Retina (tissue), 1 donor: ENCODE measurements at regions not wholly inside any gene's neighbourhood (a gene's known extent, or its start where the extent isn't known, plus 50 kb on each side); places are given as distances from the start of the nearest gene placed in this dataset.
"Not testable (repeated sequence)": the region's sequence is repeated elsewhere in the genome, so short reads cannot be mapped to it uniquely, and the experiment has no call there.

Experiments
- DNase-seq: peaks from one replicate; pipeline ENCODE4 v3.0.0-alpha.2; 2016

GRCh38 chr14:106768972-106769700 is 1242.8 kb downstream of the TMEM121 start:
- DNase-seq, result not testable (repeated sequence)

GRCh38 chr14:106770158-106770672 is 1243.8 kb downstream of the TMEM121 start:
- DNase-seq, result not testable (repeated sequence)

- DNase-seq, result not testable (repeated sequence)
Observed at GRCh38 chr14:106774889-106775480, 1248.6 kb downstream of the TMEM121 start.

DNA sequence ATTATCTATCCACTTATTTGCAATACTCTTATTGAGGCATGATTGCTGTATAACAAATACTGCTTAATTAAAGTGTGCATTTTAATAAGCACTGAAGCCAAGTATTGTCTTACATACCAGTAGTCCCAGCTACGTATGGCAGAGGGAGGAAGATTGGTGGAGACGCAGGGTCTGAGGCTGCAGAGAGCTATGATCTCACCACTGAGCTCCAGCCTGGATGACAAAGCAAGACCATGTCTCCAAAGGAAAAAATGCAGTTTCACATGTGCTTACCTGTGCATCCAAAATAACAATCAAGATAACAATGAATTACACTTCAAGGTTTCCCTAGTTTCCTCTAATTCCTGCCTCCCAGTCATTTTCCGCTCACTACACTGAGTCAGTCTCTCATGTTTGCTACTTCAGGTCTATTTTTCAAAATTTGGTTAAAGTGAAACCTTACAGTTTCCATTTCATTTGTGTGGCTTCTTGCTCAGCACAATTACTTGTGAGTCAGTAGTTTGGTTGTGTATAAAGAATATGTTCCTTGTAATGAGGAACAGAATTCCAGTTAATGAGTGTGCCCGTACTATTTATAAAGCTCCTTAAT is 1250.1 kb downstream of the TMEM121 start:
- no peak for DNase-seq

DNA sequence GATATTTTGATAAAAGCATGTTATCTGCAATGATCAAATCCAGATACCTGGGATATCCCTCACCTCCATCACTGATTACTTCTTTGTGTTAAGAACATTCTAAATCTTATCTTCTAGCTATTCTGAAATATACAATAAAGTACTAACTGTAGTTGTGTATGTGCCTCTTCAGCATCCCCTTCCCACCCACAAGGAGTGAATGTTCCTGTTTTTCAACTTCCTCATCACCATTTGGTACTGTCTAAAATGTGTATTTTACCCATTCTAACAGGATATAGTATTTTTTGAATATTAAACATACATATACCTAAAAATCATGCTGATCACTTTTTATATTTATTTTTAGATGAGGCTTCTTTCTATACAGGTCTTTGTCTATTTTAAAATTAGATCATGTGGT is 1252.6 kb downstream of the TMEM121 start:
- no peak for DNase-seq

DNA sequence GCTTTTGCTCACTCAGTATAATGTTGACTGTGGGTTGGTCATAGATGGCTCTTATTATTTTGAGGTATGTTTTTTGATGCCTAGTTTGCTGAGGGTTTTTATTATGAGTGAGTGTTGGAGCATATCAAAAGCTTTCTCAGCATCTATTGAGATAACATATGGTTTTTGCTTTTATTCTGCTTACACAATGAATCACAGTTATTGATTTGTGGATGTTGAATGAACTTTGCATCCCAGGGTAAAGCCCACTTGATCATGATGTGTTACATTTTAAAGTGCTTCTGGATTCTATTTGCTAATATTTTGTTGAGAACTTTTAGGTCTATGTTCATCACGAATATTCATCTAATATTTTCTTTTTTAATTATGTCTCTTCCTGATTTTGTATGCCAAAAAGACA is 1260.3 kb downstream of the TMEM121 start:
- no peak for DNase-seq

DNA sequence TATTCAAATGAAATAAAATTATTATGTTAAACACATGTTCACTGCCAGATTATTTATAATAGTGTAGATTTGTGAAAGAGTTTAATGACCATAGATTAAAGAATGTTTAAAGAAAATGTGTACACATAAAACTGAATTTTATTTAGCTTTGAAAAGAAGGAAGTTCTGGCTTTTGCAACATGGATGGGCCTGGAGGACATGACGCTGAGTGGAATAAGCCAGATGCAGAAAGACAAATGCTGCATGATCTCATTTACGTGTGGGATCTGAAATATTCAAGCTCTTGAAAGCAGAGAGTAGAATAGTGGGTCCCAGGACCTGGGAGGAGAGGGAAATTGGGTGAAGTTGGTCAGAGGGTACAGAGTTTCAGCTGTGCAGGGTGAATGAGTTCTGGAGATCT is 1261.2 kb downstream of the TMEM121 start:
- no peak for DNase-seq

GRCh38 chr14:106788534-106788933 is 1262.2 kb downstream of the TMEM121 start:
- no peak for DNase-seq

GRCh38 chr14:106789318-106789717 is 1262.9 kb downstream of the TMEM121 start:
- DNase-seq, result no peak

DNA sequence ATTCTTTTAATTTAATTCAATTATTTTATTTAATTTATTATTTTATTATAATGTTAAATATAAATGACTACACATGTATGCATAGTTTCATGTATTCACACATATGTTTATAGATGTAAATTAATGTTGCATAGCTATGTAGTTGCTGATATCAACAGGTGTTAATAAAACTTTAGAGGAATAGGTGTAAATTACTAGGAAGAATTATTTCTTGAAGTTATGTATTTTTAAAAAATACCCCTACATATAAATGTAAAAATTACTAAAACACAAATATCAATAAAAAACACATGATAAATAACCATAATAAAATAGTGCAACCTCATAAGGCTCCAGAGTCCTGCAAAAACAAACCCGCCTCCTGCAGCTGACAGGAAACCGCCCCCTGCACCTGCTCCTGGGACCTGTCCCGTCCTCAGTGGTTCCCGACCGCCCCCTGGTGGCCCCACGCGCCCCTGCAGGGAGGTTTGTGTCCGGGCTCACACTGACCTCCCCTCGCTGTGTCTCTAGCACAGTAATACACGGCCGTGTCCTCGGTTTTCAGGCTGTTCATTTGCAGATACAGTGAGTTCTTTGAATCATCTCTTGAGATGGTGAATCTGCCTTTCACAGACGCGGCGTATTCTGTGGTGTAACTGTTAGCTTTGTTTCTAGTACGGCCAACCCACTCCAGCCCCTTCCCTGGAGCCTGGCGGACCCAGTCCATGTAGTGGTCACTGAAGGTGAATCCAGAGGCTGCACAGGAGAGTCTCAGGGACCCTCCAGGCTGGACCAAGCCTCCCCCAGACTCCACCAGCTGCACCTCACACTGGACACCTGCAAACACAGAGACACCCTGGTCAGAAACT is 1264.0 kb downstream of the TMEM121 start:
- no peak for DNase-seq

DNA sequence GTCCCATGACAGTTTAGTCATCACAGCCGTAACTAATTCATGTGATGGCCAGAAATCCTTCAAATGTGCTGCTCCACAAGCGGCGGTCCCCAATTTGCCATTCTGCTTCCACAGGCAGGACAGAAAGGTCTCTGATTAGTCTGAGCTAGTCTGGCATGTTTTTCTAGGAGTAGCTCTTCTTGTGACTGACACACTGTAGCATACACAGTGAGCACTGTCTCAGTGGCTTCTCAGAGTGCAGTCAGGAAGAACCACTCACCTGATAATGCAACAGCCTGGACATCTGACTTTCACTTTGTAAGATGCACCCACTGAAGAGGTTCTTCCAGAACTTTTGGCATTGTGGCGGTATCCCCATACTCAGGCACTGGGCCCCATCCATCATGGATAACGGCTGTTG is 1266.2 kb downstream of the TMEM121 start:
- DNase-seq, result no peak

DNA sequence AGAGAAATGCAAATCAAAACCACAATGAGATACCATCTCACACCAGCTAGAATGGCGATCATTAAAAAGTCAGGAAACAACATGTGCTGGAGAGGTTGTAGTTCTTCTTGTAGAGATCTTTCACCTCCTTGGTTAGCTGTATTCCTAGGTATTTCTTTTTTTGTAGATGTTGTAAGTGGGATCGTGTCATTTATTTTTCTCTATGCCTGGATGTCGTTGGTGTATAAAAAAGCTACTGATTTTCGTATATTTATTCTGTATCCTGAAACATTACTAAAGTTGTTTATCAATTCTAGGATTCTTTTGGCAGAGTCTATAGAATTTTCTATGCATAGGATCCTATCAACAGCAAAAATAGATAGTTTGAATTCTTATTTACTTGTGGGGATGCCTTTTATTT is 1271.8 kb downstream of the TMEM121 start:
- not testable (repeated sequence) for DNase-seq

DNA sequence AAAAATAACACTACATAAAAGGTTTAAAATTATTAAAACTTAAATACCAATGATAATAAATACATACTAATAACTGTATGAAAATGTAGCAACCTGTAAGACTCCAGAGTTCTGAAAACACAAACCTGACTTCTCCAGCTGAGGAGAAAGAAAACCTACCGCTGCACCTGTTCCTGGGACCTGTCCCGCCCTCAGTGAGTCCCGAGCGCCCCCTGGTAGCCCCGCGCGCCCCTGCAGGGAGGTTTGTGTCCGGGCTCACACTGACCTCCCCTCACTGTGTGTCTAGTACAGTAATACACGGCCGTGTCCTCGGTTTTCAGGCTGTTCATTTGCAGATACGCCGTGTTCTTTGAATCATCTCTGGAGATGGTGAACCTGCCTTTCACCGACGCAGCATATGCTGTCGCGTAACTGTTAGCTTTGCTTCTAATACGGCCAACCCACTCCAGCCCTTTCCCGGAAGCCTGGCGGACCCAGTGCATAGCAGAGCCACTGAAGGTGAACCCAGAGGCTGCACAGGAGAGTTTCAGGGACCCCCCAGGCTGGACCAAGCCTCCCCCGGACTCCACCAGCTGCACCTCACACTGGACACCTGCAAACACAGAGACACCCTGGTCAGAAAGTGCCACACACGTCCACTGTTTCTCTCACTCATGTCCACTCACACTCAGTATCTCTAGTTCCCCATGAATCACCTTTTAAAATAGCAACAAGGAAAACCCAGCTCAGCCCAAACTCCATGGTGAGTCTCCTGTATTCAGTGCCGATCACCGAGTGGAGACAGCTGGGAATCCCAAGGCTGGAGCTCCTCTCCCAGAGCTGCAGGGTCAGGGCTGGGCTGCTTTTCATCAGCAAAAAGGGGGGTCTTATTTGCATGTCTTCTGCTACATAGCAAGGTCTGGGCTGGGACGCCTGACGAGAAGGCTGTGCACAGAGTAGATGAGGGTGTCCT is 1276.3 kb downstream of the TMEM121 start:
- no peak for DNase-seq

- DNase-seq, result no peak
Observed at GRCh38 chr14:106803379-106803778, 1277.0 kb downstream of the TMEM121 start.

- DNase-seq, result no peak
Observed at GRCh38 chr14:106807493-106807892, 1281.1 kb downstream of the TMEM121 start.

GRCh38 chr14:106808458-106808857 is 1282.1 kb downstream of the TMEM121 start:
- DNase-seq, result no peak

- DNase-seq, result no peak
Observed at GRCh38 chr14:106808907-106809306, 1282.5 kb downstream of the TMEM121 start.

- no peak for DNase-seq
Observed at GRCh38 chr14:106809615-106810014, 1283.2 kb downstream of the TMEM121 start.

GRCh38 chr14:106810168-106810567 is 1283.8 kb downstream of the TMEM121 start:
- DNase-seq, result not testable (repeated sequence)

- DNase-seq, result no peak
Observed at GRCh38 chr14:106811162-106811561, 1284.8 kb downstream of the TMEM121 start.

- no peak for DNase-seq
Observed at GRCh38 chr14:106812788-106813476, 1286.5 kb downstream of the TMEM121 start.
